Keratinocyte (primary cell): ENCODE measurements at regions not wholly inside any gene's neighbourhood (a gene's known extent, or its start where the extent isn't known, plus 50 kb on each side); places are given as distances from the start of the nearest gene placed in this dataset.

Experiments used
- DNase-seq: peaks from one replicate; pipeline ENCODE4 v3.0.0-alpha.2; 2011; ENCODE audit warnings: low read depth, missing footprints, low spot score
- FAIRE-seq: peaks from 2 replicates; lab custom pipeline; 2011; peaks lifted over from hg19 to GRCh38; lab: Jason Lieb, UNC
- H2AFZ ChIP-seq: 2 replicates; pipeline ENCODE4 v1.6.0; 2012; ENCODE audit warnings: low read length, control low read depth, inconsistent platforms; ENCODE audit not compliant: control insufficient read depth
- H3K27ac ChIP-seq: 2 replicates; pipeline ENCODE4 v1.5.1; 2011; ENCODE audit warnings: low read length; ENCODE audit not compliant: control insufficient read depth, insufficient read depth
- H3K27me3 ChIP-seq: 3 replicates; pipeline ENCODE4 v1.6.0; 2011; ENCODE audit warnings: low read length; ENCODE audit not compliant: control insufficient read depth, insufficient read depth; ENCODE audit errors: extremely low read depth
- H3K36me3 ChIP-seq, 2 experiments: 2 replicates in 1 of 2; 3 replicates in 1 of 2; pipeline ENCODE4 v1.5.1; 2011; ENCODE audit warnings: low read length in 2 of 2, mild to moderate bottlenecking in 1 of 2; ENCODE audit not compliant: control insufficient read depth in 2 of 2, insufficient read depth in 2 of 2; ENCODE audit errors: extremely low read depth in 1 of 2
- H3K4me1 ChIP-seq: 3 replicates; pipeline ENCODE4 v1.5.1; 2011; ENCODE audit warnings: low read length; ENCODE audit not compliant: control insufficient read depth, insufficient read depth; ENCODE audit errors: extremely low read depth
- H3K4me2 ChIP-seq: 3 replicates; pipeline ENCODE4 v1.6.0; 2011; ENCODE audit warnings: low read depth, low read length; ENCODE audit not compliant: control insufficient read depth, insufficient read depth; ENCODE audit errors: extremely low read depth
- H3K4me3 ChIP-seq, 3 experiments: fragments of 200-600 bp in 1 of 3; sonication (generic) in 1 of 3; 2 replicates in 2 of 3; 3 replicates in 1 of 3; pipeline ENCODE4 v1.5.1; 2011 to 2016; ENCODE audit warnings: low read length in 3 of 3, mild to moderate bottlenecking in 3 of 3, control low read depth in 2 of 3, inconsistent platforms in 1 of 3, low read depth in 1 of 3, mixed read lengths in 1 of 3, mixed run types in 1 of 3, moderate library complexity in 1 of 3; ENCODE audit not compliant: control insufficient read depth in 2 of 3, insufficient read depth in 2 of 3; ENCODE audit errors: extremely low read depth in 1 of 3
- H3K79me2 ChIP-seq: 2 replicates; pipeline ENCODE4 v1.6.0; 2012; ENCODE audit warnings: low read length; ENCODE audit not compliant: control insufficient read depth, insufficient read depth
- H3K9ac ChIP-seq: 3 replicates; pipeline ENCODE4 v1.6.0; 2011; ENCODE audit warnings: low read length; ENCODE audit not compliant: control insufficient read depth, insufficient read depth; ENCODE audit errors: extremely low read depth
- H3K9me1 ChIP-seq: 3 replicates; pipeline ENCODE4 v1.6.0; 2011; ENCODE audit warnings: low read length; ENCODE audit not compliant: control insufficient read depth, insufficient read depth; ENCODE audit errors: extremely low read depth
- H3K9me3 ChIP-seq: 2 replicates; pipeline ENCODE4 v1.5.1; 2012; ENCODE audit warnings: low read depth, low read length; ENCODE audit not compliant: control insufficient read depth
- H4K20me1 ChIP-seq: 3 replicates; pipeline ENCODE4 v1.6.0; 2011; ENCODE audit warnings: low read length; ENCODE audit not compliant: control insufficient read depth, insufficient read depth; ENCODE audit errors: extremely low read depth
- CTCF ChIP-seq, 3 experiments: IDR thresholded peaks in 1 of 3; conservative IDR thresholded peaks in 1 of 3; optimal IDR thresholded peaks in 1 of 3; 2 replicates in 2 of 3; 3 replicates in 1 of 3; pipeline versions ENCODE3 to v1.5.1; 2011; ENCODE audit warnings: low read length in 3 of 3, mild to moderate bottlenecking in 3 of 3, moderate library complexity in 2 of 3, control low read depth in 1 of 3, inconsistent platforms in 1 of 3; ENCODE audit not compliant: insufficient read depth in 2 of 3; ENCODE audit errors: extremely low read depth in 1 of 3
- EZH2 ChIP-seq: IDR thresholded peaks from one replicate; pipeline ENCODE4 v1.6.1; 2012; ENCODE audit warnings: inconsistent platforms, mild to moderate bottlenecking, low read length, moderate library complexity
- dilution Hi-C: fragments of 300-500 bp; cut with MboI; formaldehyde crosslinking; loops from one replicate; pipeline ENCODE4 v1.7.0; 2020; ENCODE audit warnings: low sequenced_read_pairs; ENCODE audit not compliant: extremely low pct_ligation_motif_present

DNA sequence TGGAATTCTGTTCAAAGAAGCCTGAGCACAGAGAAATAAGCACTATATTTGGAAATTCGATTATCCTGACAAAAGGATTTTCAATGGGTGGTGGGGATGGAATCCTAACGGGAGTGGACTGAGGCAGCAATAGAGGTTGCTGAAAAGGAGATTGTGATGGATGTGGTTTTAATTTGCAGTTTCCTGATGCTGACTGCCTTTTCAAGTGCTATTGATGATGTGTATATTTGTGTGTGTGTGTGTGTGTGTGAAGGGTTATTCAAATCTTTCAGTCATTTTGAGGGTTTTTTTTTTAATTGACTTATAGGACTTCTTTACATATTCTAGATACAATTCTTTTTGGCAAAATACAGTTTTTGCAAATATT lies 614.5 kb downstream of the HINT1 start:
- Histone ChIP-seq H3K36me3 (no peaks in the 10 kb centered on the region), H3K9me3 (no peaks in the 10 kb centered on the region), H3K9ac (peak overlapping the region; percentile 13), H3K4me1 (peaks cover 23% of the 10 kb centered on the region), H3K4me3 (peak overlapping the region; percentile 6 to 43 (median 42)), H3K27ac (peak overlapping the region; percentile 63), H3K9me1 (no peaks in the 10 kb centered on the region), H2AFZ (peak overlapping the region; percentile 67), H3K79me2 (no peaks in the 10 kb centered on the region), H4K20me1 (no peaks in the 10 kb centered on the region), H3K27me3 (no peaks in the 10 kb centered on the region), H3K4me2 (peak overlapping the region; percentile 81)
- DNase-seq (no peak), FAIRE-seq (no peak)
- dilution Hi-C loops, result no loop called here
- TF ChIP-seq EZH2 (no peak), CTCF (optimal IDR thresholded peaks at IDR 0.05 in 1 of 3, IDR thresholded peaks at IDR 0.05 in 1 of 3, conservative IDR thresholded peaks at IDR 0.05 in 1 of 3; ENCODE audit: extremely low read depth in 1 of 3, insufficient read depth in 2 of 3, low read length in 3 of 3) (no peak)

DNA sequence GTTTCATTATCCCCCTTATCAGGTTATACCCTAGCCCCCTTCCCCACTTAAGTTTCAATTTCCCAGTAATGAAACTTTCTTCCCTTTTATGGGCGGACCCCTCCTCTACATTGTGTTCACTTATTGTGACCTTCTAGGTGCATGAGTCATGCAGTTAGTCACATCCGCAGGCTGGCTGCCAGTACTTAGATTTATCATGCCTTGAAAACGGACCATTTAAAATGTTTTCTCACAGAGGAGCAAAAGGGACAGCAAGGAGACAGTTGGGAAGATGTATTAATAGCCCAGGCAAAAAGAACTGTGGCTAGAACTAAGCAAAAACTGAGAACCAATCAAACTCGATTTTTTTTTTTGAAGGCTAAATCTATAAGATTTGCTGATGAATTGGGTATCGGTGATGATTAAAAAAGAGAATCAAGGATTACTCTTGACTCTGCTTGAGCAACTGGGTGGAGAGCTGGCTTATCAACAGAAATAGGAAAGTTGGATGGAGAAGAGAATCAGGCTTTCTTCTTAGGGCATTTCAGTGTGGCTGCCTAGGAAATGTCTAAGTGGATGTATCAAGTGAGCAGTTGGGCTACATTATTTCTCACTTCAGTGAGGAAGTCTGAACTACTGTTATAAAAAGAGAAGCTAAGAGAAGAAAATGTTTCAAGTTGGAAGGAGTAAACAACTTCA lies 615.0 kb downstream of the HINT1 start:
- Histone ChIP-seq H4K20me1 (no peaks in the 10 kb centered on the region), H3K4me3 (peak overlapping the region; percentile 6 to 43 (median 42)), H3K4me1 (peaks cover 23% of the 10 kb centered on the region), H3K27ac (peak overlapping the region; percentile 63), H3K9me3 (no peaks in the 10 kb centered on the region), H3K27me3 (no peaks in the 10 kb centered on the region), H2AFZ (peak overlapping the region; percentile 67), H3K9ac (peak overlapping the region; percentile 13), H3K36me3 (no peaks in the 10 kb centered on the region), H3K4me2 (peak overlapping the region; percentile 81), H3K9me1 (no peaks in the 10 kb centered on the region), H3K79me2 (no peaks in the 10 kb centered on the region)
- DNase-seq (no peak), FAIRE-seq (peak; percentile 97)
- dilution Hi-C loops, result no loop called here
- TF ChIP-seq CTCF (optimal IDR thresholded peaks at IDR 0.05 in 1 of 3, IDR thresholded peaks at IDR 0.05 in 1 of 3, conservative IDR thresholded peaks at IDR 0.05 in 1 of 3; ENCODE audit: extremely low read depth in 1 of 3, insufficient read depth in 2 of 3, low read length in 3 of 3) (no peak), EZH2 (no peak)
